Amniotic epithelial cell (primary cell): ENCODE measurements at regions not wholly inside any gene's neighbourhood (a gene's known extent, or its start where the extent isn't known, plus 50 kb on each side); places are given as distances from the start of the nearest gene placed in this dataset.

Experiments used
- DNase-seq: peaks from one replicate; pipeline ENCODE4 v3.0.0-alpha.2; 2010; ENCODE audit warnings: low read depth

DNA sequence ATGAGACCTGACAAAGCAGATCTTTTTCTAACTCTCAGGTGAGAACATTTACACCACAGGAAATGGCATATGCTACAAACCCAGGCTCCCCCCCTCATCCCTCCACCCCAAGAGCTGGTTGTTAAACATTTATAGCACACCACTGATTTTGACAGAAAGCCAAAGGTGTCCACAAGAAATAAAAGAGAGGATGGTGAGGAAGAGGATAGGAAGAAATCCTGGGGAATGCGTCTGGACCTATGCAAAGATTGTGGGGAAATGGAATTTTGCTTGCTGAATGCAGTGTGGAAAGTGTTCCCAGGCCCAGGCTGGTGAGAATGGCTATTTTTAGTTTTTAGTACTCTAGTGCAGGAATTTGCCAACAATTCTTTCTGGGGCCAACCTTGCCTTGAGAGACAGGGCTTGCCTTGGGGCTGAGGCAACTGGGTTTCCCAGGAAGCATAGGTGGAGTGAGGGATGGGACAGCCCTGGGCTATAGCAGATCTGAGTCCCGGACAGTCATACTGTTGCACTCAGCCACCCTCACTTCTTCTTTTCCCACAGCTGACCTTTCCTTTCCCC is 163.9 kb downstream of the ADAMTS15 start:
- DNase-seq: peak; percentile 80

DNA sequence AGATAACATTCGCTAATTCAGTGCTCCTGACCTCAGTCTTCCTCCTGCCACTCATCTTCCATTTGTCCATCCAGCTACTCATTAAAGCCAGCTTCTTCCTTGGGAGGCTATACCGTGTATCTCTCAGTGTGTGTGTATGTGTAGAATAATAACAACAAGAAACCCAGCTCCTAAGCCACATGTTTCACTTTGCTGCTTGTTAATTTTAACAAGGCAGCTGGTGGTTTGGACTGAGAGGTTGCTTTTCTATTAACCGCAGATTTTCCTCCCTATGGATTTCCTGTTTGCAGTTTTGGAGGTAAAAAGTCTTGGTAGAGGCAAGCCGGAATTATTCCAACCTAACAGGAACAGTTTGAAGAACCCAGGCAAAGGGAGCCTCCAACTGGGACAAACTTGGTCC is 165.0 kb downstream of the ADAMTS15 start:
- DNase-seq: no peak

DNA sequence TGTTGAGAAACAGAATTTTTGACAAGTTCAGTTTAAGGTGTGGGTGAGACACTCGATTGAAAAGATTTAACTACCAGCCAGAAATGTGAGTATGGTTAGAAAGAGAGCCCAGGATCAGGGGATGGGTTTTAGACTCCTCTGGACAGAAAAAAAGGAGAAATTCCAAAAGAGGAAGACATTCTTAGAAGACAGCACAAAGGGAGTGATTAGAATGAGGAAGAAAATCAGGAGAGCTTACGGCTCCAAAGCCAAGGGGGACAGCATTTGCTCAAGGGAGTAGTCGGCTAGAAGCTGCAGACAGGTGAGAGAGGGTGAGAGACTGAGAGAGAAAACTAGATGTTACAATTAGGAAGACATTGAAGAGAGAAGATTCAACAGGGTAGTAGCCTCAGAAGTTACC is 166.1 kb downstream of the ADAMTS15 start:
- DNase-seq: no peak

DNA sequence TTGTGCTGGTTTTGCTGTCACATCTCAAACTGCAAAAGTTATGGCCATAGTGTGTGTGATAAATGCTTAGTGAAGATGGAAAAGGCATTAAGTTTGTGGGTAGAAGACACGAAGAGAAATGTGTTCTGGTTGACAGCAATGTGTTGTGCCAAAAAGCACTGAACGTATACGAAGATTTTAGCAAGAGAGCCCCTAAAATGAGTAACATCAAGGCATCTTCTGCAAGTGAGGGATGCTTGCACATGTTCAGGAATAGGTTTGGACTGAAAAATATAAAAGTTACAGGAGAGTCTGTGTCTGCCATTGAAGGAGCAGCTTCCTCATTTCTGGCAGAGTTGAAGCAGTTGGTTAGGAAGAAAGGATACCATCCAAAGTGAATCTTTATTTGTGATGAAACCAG is 167.1 kb downstream of the ADAMTS15 start:
- DNase-seq: no peak

DNA sequence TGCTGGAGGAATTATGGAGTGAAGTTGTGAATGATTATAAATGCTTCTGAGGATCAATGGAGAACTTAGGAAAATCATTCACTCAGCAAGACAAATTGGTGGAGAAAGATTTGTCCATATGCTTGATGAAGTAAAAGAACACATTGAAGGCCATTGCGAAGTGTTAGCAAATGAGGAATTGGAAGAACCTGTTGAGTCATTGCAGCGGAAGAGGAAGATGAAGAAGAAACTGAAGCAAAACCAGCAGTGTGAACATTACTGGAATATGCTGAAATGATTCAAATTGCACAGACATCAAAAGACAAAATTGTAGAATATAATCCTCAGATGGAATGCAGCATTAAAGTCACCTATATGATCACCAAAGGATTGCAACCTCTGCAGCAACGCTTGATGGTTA is 168.1 kb downstream of the ADAMTS15 start:
- no peak for DNase-seq

DNA sequence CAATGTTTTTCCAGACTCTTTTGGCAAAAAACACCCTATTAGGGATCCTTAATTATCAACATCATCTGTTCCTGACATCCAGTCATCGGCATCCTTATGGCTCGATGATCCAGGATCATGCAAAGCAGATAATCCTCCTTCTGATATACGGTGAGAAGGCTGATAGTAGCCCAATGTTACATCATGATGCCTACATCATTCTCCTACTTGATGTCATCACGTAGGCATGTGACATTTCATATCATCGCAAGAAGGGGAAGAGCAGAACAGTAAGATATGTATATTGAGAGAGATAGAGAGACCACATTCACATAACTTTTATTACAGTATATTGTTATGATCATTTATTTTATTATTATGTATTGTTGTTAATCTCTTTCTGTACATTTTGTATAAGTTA is 168.6 kb downstream of the ADAMTS15 start:
- peak; percentile 21 for DNase-seq

DNA sequence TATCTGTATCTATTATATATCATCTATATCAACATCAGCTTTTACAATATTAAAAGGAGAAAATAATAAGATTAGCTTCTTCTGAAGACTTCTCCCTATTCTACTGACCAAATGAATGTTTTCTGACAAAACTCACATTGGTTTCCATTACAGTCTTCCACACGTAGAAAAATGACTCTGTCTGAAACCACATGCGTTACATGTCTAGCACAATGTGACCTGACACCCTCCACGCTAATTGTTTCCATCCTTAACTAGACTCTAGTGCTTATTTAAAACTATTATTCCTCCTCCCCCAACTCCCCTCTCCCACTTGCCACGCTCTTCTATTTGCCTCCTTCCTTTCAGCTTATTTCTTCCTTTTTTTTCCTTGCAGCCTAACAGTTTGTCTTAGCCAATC is 172.1 kb downstream of the ADAMTS15 start:
- no peak for DNase-seq

DNA sequence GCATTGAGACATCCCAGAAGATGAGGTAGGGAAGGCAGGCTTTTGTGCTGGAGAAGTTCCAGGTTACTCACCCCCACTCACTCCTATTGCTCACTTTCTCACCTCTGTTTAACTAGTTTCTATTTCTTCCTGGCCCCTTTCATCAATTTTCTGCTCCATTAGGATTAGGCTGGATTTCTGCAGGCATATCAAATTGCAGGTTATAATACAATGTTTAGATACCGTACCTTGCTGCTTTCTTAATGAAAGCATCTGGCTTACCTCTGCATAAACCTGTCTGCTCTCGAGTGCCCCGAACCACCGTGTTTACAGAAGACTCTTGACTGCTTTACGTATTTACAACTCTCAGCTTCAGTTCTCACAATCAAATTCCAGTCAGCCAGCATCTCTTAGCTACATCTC is 173.7 kb downstream of the ADAMTS15 start:
- peak; percentile 38 for DNase-seq

DNA sequence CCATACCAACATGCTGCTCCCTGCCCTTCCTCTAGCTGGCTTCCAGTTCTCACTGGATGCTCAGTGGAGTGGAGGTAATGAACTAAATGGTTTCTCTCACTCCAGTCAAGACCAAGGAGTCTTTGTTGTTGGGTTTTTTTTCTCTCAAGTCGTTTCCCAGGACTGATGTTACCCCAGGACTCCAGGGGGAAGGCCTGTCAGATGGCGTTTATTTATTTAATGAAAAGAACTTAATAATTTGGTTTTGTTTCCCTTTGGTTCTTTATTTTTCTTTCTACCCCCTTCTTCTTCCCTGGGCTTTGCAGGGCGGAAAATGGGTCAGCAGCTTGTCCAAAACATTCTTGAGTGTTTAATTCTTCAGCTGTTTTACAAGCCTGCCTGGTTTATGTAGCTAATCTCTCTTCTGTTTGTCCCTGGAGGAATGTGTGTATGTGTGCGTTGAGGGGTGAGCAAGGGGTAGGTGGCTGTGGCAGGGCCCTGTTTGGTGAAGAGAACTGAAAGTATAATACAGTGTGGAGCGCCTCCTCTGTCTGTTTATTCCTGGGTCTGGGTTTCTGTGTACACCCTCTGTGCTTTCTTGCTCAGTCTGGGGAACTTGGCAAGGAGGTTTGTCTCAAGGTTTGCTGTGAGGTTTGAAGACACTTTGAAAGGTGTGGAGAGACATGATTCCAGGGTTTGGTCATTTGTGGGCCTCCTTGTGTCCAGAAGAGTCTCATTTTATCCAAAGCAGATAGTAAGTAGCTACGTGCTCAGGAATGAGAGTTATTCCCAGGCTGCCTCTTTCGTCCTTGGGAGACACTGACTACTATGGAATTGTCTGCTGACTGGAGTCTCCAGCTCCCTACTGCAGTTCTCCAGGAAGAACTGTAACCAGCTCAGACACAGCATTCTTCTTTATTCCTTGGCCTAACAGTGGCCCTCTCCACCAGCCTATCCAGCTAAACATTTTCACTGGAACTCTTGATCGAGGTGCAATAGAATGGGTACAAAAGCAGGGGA is 175.5 kb downstream of the ADAMTS15 start:
- DNase-seq: no peak

DNA sequence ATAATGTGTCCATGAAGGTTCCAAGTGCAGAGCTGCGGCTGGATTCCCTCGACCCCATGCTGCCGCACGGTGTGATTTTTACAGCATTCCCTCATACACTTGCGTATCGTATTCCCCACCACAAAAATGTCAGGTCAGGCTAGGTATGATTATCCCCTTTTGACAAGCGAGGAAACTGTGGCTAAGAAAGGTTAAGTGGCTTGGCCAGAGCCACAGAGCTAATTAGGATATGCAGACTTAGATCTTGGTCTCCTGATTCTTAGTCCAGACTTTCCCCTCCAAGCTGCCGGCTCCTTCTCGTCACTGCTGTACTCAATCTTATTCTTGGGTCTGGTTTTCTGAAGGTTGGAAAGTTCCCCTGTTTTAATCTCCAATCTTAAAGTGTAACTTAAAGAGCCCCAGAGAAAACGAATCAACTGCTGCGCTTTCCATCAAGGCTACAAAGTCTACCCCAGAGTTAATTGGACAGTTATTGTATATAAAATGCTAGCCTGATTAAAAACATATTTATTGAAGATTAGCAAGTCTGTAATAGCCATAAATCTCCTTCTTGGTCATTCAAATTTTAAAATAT is 176.6 kb downstream of the ADAMTS15 start:
- DNase-seq: no peak

DNA sequence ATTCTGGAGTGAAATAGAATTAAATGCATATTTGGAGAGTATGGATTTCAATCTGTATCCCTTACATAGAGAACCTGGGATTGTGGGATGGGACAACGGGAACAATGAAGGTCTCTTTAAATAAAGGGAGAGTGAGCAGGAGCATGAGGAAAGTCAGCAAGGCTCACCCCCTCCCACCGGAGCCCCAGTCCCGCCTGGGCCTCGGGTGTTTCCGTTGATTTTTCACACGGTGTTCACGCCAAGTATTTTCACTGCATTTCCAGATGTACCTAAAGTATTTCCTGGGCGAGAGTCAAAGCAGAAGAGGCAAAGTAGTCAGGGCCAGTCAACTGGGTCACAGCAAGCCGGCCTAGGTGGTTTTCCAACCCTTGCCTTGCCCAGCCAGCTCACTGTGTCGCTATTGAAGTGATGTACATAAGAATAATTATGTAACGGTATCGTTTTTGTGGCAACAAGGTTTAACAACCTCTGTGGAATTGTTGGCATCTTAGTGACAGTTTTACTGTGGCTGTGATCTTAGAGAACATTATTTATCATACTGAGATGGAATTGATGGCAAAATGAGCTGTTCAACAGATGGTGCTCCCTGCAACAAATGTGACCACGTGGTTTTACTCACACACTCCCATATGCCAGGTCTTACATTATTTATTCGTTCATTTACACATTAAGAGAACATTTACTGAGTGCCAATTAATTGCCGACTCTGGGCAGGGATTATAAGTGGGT is 177.3 kb downstream of the ADAMTS15 start:
- DNase-seq: no peak

DNA sequence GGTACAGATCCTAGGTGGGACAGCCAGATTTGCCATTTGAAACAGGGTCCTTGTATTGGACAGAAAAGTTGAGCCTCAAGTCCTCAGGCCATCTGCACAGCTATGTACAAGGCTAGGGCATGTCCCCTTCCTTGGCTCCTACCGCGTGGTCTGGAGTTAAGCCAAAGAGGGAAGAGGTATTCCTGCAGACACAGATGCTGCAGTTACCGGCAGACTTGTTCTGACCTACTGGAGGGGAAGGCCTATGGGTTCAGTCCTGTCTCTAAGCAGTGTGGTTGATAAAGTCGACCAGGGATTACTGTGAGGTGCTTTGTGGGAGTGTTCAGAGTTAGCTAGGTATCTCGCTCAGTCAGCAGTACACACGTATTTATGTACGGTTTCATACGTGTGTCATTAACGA is 180.6 kb downstream of the ADAMTS15 start:
- peak; percentile 48 for DNase-seq

DNA sequence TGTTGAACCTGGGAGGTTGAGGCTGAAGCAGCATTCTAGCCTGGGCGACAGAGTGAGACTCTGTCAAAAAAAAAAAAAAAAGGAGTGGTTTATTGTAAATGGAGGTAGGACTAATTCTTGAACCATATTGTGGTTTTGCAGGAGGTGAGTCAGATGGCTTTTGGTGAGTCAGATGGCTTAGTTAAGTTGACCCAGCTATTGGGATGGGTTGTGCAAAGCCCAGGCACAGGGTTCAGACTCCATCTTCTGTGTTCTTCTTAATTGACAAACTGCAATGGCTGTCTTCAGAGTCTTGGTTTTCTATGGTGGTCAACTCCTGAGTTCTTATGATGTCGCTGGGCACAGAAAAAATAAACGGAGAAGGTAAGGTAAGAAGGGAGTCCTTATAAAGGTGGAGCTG is 182.7 kb downstream of the ADAMTS15 start:
- peak; percentile 94 for DNase-seq

DNA sequence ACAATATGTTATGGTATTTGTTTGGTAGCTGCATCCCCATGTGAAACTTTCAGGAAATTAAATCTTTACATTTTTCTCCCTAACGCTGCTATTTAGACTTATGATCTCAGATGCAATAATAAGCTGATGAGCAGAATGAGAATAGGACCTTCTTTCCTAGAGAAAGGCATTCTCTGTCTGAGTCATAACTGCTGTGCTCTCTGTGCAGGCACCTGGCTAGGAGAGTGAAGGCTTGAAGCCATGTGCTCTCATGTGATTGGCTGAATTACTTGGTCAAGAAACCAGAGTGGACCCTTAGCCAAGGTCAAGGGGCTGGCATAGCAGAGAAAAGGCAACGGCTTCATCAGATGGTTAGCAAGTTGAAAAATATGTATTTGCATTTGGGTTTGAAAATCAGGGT is 185.0 kb downstream of the ADAMTS15 start:
- peak; percentile 35 for DNase-seq

DNA sequence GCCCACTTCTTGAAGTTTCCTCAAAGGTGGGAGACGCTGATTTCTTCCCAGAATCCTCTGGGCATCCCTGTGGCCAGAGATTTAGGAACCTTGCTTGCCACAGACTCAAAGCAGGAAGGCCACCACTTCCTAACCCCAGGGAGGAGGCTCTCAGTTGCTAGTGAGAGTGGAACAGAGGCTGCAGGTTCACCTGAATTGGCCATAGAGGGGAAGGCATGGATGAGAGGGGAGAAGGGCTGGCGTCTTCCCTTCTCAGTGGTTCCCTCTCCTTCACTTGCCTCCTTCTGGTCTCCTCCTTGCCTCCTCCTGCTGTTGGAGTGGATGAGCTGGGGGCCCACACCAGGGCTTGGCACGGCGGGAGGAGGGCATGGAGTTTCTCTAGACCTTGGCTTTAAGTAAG is 185.7 kb downstream of the ADAMTS15 start:
- DNase-seq: no peak

DNA sequence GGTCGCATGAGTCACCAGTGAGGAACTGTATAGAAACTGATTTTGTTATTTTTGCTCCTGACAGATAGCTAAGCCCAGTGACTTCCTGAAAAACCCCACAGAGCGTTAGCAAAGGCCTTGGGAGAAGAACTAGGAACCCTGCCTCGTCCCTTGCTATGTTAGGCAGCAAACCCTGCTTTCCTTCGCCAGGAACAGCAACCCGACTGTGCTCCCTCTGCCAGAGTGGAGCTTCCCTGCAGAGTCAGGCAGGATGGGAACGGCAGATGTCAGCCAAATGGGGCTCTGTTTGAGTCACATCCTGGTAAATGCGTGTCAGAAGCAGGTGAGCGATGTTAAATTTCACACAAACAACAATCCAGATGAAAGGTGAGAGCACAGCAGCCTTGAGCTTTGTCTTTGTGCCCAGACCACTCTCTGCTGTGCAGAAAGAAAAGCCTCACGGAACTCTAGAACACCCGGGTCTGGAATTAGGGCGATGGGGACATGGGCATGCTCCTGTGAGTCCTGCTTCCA is 186.6 kb downstream of the ADAMTS15 start:
- no peak for DNase-seq

DNA sequence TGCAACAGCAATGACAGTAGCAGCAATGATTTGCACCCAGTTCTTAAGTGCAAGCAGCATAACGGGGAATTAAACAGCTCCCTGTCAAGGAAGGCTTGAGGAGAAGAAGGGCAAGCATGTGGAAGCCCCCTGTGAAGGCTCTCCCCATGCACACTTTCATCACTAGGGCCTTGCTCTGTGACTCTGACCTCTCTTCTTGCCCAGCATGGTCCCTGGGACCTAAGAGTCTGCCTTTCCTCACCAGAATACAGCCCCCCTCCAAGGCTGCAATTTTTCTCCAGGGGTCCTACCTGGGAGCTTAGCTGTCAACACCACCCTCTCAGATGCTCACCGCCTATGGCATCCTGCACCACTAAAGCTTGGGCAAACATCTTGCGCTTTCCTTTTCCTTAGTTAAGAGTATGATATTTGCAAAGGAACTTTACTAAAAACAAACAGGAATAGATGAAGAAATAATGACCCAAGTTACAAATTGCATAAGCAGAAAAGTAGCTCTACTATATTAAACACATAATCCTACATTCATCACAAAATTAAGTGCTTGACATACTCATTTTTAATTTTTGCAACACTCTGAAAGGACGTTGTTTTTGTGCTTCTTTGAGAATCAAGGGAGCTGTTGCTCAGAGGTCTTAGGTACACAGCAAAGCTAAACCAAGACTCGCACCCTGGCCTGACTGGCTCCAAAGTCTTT is 187.6 kb downstream of the ADAMTS15 start:
- DNase-seq: peak; percentile 11

DNA sequence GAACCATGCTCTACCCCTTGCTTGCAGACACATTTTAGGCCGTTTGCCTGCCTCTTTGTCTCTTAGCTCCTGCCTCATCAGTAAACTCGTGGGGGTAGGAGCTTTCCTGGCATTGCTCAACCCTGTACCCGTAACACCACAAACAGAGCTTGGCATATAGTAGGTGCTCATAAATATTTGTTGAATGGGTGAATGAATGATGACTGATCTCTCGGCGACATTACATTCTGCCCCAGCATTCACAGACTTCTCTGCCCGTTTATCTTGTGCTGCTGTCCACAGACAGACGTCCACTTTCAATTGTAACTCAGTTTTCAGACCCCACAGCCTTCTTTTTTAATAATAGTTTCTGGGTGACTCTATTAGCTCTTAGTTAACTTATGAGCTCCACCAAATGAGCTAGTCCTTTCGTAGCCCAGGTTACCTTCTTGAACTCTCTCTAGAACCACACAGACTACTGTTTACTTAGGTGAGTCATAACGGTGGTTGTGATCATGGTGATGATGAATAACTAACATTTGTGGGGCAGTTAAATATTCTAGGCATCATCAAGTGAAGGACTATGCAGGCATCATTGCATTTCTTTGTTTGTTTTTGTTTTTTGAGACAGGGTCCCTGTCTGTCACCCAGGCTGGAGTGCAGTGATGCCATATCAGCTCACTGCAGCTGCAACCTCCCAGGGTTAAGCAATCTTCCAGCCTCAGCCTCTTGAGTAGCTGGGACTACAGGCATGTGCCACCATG is 188.4 kb downstream of the ADAMTS15 start:
- DNase-seq: peak; percentile 83

DNA sequence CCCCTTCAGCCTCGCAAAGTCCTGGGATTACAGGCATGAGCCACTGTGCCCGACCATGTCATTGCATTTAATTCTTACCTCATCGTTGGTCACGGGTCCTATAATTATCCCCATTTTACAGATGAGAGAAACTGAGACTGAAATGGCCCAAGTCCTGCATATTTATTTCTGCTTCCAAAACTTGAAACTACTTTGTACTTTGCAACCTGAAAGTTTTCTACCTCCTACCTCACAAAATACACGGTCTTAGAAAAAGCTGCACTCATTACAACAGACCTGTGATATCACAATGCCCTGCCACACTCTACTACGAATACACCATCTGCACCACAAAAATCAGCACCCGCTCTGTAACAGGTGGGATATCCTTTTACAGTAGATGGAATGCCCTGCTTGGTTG is 189.1 kb downstream of the ADAMTS15 start:
- no peak for DNase-seq

DNA sequence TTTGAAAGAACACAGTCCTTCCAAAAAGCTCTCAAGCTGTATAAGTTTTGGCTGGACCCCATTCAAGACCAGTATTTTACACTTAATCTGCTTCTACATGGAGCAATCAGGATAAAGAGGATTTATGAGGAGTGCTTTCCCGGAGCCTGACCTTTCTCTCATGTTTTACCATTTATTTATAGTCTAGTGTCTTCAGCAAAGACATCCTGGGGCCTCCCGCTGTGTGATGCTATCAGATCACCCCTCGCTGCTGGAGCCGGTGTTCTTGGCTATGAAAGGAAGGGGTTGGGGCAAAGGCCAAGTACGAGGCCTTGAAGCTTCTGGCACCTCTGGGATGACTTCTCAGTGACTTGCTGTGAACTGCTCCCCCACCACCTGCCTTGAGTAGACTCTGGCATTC is 189.6 kb downstream of the ADAMTS15 start:
- DNase-seq: peak; percentile 60

DNA sequence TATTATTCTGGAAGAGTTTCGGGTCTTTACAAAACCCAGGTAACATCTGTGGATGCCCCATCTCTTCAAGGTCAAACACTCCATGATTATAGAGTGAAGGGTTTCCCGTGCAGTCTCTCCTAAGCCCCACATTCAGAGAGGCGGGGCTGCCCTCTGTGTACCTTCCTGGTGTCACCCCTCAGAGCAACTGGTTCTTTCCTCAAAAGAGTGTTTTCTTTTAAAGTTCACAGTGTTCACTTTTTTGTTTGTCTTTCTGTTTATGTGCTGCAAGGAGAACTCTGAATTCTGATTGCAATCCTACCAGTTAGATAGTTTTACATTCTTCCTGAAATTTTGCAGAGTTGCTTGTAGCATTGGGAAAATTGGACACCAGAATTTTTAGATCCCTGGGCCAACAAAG is 190.2 kb downstream of the ADAMTS15 start:
- DNase-seq: no peak
